ENCODE measurements at regions not wholly inside any gene's neighbourhood (a gene's known extent, or its start where the extent isn't known, plus 50 kb on each side); places are given as distances from the start of the nearest gene placed in this dataset.

- no peak for DNase-seq
Measured at GRCh38 chr10:131653554-131654470, 247.0 kb upstream of the PPP2R2D start.

- no peak for DNase-seq
Measured at GRCh38 chr10:131654471-131655087, 246.2 kb upstream of the PPP2R2D start.

GRCh38 chr10:131655101-131655849 lies 245.5 kb upstream of the PPP2R2D start:
- no peak for DNase-seq

DNA sequence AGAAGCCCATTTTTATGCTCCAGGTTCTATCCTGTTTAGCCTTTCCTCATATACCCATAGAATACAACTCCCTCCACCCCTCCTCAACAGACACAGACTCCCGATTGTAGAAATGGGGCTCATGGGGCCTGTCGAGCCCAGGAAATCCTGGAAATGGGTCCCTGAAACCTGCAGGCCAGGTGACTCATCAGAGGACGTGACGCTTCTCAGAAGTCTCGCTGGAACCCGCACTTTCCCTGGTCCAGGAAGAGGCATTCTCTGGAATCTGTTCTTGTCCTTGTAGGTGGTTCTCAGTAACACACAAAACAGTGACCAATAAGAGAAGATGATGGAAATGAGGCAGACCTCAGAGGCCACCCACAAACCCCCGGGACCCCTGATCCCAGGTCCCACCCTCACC lies 244.8 kb upstream of the PPP2R2D start:
- DNase-seq: no peak

GRCh38 chr10:131656431-131656841 lies 244.4 kb upstream of the PPP2R2D start:
- DNase-seq: no peak

GRCh38 chr10:131657318-131657984 lies 243.4 kb upstream of the PPP2R2D start:
- DNase-seq: no peak

DNA sequence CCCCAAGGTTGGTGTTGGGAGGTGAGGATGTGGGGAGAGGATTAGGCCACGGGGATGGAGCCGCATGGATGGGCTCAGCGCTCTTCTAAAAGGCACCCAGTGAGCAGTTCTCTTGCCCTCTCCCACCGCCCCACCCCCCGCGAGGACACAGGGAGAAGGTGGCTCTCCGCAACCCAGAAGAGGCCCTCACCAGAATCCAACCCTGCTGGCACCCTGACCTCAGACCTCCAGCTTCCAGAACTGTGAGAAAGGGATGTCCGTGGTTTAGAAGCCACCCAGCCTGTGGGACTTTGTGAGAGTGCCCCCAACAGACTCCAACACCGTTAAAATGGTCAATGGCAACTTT lies 242.8 kb upstream of the PPP2R2D start:
- DNase-seq: no peak

DNA sequence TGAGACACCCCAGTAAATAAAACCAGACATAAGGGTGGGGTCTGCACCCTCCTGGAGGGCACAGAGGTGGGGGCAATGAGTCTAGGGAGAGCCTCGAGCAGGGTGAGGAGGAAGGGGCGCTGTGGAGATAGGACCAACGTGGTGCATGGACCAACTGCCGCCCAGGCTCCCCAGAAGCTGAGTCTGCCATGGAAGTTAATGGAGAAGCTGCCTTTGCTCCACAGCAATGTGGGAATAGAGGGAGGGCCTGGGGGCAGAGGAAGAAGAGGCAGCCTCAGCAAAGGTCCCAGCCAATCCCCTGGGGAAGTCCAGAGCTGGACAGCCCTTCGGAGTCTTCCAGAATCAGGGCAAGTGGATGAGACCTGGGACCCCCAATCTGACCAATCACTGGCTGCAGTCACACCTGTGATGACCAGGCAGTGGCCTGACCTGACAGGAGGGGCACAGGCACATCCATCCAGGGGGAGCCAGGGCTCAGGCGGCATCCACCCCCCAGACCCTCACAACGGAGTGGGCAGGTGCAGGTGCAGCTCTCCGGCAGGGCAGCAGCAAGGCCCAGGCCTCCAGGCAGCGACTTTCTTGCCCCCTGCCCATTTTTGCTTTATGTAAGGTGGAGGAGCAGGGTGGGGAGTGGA lies 242.2 kb upstream of the PPP2R2D start:
- no peak for DNase-seq

GRCh38 chr10:131660427-131660826 lies 240.4 kb upstream of the PPP2R2D start:
- DNase-seq: no peak

DNA sequence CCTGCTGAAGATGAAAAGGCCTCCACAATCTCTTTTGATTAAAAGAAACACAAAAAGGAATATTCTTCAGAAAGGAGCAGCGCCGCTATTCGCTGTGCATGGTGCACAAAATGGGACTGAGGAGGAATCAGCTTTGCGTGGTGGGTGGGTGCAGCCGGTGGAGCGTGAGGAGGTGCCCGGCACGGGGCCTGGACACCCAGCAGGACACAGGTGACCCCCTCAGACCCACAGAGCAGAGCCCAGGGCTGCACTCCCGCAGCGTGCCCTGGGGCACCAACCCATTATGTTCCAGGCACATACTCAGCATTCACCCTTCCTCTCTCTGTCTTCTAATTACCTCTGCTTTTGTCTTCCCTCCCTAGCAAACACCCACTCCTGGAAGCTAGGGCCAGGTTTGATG lies 238.0 kb upstream of the PPP2R2D start:
- DNase-seq: no peak

DNA sequence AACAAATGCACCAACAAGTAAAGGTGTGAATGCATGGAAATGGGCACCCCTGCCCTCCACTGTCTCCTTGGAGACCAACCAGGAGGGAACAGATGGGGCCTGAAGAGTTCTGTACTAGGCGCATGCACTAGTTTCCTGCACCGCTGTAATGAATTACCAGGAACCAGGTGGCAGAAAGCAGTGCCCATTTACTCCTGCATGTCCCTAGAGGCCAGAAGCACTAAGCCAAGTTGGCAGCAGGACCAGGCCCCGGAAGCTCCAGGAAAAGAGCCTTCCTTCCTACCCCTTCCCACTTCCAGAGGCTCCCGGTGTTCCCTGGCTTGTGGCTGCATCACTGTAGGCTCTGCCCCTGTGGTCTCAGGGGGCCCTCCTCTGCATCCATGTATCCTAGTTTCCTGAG lies 237.5 kb upstream of the PPP2R2D start:
- DNase-seq: peak; percentile 81

DNA sequence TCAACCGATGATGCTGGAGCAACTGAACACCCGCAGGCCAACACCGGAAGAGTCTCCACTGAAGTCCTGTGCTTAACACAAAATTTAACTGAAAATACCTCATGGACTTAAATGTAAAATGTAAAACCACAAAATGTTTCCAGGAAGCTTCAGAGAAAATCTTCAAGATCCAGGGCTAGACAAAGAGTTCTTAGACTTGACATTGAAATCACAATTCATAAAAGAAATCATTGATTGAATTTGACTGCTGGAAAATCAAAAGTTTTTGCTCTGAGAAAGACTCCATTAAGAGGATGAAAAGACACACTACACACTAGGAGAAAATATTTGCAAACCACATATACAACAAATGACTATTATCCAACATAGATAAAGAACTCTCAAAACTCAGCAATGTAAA lies 234.7 kb upstream of the PPP2R2D start:
- DNase-seq: no peak

GRCh38 chr10:131667047-131667446 lies 233.8 kb upstream of the PPP2R2D start:
- no peak for DNase-seq

GRCh38 chr10:131667561-131667960 lies 233.2 kb upstream of the PPP2R2D start:
- DNase-seq: no peak

DNA sequence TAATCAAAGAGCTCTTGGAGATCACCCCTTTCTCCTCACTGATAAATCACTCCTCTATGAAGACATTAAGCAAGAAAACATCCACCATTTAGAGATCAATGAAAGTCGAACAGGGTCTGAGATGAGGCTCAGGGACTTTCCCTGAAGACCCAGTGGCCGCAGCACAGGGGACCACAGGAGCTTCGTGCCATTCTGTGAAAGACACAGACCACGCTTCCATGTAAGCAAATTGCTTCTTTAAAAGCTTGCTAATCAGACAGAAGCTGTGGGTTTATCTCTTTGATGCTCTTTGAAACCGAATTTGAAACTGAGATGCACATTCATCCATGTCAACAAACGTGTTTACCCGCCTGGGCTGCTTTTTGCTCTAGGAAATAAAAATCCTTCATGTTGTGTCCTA lies 231.9 kb upstream of the PPP2R2D start:
- DNase-seq: no peak

DNA sequence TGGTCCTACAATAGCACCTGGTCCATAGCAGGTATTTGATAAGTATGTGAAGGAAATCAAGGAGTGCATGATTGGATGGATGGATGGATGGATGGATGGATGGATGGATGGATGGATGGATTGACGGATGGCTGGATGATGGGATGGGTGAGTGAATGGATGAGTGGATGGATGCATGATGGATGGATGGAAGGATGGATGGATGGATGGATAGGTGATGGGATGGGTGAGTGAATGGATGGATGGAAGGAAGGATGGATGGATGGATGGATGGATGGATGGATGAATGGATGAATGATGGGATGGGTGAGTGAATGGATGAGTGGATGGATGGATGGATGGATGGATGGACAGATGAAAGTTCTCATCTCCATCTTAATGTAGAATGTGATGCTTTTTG lies 231.0 kb upstream of the PPP2R2D start:
- no peak for DNase-seq

- DNase-seq: no peak
Measured at GRCh38 chr10:131670341-131670740, 230.5 kb upstream of the PPP2R2D start.

DNA sequence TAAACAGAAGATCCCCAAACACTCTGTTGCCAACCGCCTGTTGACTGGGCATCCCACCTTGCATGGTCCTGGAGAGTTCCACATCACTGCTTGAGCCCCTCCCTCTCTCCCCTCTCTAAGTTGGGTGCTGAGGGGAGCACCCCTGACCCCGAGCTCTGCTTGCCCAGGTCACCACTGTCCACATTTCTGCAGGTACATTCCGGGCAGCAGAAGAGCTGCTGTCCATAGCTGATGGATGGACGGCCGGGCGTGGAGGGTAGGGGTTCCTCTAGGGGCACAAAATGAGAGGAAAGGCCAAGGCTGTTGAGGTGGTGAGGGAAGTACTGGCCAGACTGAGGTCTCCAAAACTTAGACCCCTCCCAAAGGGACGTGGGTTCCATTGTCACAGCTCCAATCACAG lies 227.4 kb upstream of the PPP2R2D start:
- no peak for DNase-seq

DNA sequence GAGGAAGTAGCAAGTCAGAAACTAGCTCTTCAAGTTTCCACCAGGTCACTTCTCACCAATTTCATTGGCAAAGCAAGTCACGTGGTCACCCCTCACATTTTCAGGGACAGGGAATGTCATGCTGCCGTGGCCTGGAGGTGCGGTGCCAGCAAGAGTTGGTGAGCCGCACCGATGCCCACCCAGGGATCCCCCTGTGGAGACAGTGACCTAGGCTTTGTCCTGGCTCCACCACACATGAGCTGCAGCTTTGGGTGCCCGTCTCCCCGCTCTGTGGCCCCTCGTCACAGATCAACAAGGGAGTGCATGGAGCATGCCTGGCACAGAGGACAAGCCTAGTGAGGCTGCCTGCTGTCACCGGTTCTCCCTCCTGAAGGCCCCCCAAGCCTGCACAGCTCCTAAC lies 226.7 kb upstream of the PPP2R2D start:
- DNase-seq: no peak

- no peak for DNase-seq
Measured at GRCh38 chr10:131675104-131675503, 225.7 kb upstream of the PPP2R2D start.

GRCh38 chr10:131676046-131676799 lies 224.6 kb upstream of the PPP2R2D start:
- no peak for DNase-seq

GRCh38 chr10:131676800-131677421 lies 223.9 kb upstream of the PPP2R2D start:
- no peak for DNase-seq
